VCaP (cell line): ENCODE measurements at regions not wholly inside any gene's neighbourhood (a gene's known extent, or its start where the extent isn't known, plus 50 kb on each side); places are given as distances from the start of the nearest gene placed in this dataset.

ENCODE experiments used
- H3K27ac ChIP-seq: fragments of 450-650 bp; 2 replicates; pipeline ENCODE4 v1.5.1; 2017
- TF ChIP-seq, protein P1 (sequence below): fragments of 450-650 bp; conservative IDR thresholded peaks from 2 replicates; pipeline ENCODE4 v1.5.1; 2017; ENCODE audit warnings: mild to moderate bottlenecking, moderate library complexity

DNA sequence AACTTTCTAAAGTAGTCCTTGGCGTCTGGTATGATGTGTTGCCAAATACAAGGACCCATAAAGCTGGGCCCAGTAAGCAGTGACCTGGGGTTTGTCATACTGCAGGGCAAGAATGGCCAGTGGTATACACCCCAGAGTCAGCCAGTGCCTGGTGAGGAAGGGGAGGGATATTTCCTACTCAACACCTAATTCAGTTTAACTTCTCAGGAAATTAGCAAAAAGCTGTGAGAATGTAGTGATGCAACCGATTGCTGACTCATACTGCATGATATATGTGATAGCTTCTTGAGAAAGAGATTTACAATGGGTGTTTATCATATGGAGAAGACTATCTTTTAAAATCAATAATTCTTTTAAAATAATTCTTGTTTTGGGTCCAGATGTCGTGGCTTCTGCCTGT lies 889.3 kb upstream of the CELF2 start:
- TF ChIP-seq, protein P1, sequence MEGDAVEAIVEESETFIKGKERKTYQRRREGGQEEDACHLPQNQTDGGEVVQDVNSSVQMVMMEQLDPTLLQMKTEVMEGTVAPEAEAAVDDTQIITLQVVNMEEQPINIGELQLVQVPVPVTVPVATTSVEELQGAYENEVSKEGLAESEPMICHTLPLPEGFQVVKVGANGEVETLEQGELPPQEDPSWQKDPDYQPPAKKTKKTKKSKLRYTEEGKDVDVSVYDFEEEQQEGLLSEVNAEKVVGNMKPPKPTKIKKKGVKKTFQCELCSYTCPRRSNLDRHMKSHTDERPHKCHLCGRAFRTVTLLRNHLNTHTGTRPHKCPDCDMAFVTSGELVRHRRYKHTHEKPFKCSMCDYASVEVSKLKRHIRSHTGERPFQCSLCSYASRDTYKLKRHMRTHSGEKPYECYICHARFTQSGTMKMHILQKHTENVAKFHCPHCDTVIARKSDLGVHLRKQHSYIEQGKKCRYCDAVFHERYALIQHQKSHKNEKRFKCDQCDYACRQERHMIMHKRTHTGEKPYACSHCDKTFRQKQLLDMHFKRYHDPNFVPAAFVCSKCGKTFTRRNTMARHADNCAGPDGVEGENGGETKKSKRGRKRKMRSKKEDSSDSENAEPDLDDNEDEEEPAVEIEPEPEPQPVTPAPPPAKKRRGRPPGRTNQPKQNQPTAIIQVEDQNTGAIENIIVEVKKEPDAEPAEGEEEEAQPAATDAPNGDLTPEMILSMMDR, result no peak
- H3K27ac ChIP-seq, result no peak overlapping the region

DNA sequence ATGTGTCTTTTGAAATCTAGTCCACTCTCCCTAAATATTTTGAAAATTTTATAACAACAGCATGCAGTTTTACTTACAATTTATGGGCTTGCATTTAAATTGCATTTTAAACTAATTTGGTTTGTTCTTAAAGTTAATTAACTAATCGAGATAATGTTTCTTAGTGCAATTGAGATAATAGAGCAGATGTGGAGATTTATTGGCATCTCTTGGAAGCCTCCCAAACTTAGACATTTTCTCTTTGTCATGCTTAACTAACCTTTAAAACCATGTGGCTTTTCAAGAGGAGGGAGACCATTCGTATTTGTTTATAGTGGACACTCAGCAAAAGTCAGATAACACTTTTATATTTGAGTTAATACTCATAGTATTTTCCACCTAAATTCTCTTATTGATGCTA lies 887.0 kb upstream of the CELF2 start:
- TF ChIP-seq, protein P1, result no peak

DNA sequence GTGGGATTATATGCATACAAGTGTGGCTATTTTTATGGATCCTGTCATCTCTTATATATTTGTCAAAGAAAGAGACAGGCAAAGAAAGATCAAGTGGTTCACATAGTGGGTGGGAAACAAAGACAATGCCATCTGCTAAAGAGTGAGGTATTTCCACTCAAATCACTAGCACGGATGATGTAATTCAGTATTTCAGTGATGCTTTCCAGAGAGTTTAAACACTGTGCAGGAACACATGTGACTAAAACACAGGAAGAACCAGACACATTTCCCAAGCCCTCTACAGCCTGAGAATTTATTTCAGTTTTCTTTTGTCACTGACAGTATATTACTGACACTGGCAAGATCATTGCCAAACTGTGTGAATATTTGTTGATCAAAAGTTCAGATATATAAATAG lies 885.7 kb upstream of the CELF2 start:
- no peak overlapping the region for H3K27ac ChIP-seq
- TF ChIP-seq, protein P1, result no peak

More for the DNA sequence above, 887.0 kb upstream of the CELF2 start:
- no peak overlapping the region for H3K27ac ChIP-seq

DNA sequence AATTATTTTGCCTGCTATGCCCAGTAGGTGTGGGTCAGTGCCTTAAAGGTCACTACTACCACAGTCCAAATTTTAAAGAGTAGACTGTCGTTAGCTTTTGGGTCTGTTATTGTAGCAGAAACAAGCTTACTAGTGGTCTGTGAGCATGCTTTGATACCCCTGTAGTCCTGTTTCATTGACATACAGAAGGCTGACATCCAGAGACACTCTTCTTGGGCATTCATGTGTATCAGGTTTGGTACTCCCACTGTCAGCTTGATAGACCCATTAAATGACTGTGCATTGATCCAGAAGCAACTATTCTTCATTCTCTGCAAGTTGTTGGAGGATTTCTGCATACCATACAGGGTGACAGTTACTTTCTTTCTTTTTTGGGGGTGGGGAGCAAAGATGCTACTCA lies 884.4 kb upstream of the CELF2 start:
- no peak overlapping the region for H3K27ac ChIP-seq
- TF ChIP-seq, protein P1, result no peak

DNA sequence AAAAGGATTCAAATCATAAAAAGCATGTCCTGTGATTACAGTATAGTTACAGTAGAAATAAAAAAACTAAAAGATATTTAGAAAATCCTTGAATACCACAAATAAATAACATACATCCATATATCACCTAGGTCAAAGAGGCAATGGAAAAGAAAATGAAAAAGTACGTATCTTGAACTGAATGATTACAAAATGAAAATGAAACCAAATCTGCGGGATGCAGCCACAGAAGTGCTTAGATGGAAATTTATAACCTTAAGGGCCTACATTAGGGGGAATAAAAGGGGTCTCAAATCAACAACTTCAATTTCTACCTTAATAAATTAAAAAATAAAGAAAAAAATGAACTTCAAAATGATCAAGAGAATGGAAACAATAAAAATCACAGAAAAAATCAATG lies 879.0 kb upstream of the CELF2 start:
- no peak overlapping the region for H3K27ac ChIP-seq
- TF ChIP-seq, protein P1, result no peak

DNA sequence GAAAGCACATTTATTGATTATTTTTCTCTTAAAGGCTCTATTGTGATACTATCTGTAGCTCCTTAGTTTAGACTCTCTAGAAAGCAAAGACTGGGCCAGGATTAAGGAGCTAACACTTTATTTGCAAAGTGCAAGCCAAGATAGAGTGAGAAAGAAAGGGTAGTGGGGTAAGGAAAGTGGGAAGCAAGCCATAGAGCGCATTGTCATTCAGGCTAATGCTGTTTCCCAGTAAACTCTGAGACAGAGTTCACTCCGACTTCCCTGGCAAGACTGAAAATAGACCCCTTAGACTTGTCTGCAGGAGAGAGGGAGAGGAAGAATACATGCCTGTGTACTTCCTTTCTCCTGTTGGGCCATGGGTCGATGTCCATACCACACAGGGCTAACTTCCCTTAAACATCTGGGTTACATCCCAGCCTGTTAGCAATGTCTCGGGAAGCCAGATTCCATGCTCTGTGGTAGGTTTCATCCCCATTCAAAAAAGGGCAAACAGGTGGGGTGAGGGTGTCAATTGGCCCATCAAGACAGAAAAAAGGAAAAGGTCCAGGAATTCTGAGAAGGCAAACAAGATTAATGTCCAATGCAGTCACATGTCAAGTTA lies 875.8 kb upstream of the CELF2 start:
- TF ChIP-seq, protein P1, result no peak

DNA sequence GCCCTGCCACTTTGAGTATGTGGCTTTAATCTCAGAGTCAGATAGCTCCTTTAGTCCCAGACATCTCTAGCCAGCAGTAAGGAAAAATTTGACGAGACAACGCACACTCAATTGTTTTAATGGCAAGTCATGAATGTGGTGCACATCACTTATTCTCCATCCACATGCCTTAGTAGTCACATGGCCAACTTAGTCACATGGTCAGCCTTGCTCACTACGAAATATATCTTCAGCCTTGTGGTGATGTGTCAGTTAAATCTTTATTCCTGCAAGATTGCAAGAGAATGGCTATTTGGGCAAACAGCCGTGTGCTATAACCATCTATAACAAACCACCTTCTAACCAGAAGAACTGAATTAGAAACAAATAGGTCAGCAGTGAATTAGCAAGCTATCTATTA lies 871.1 kb upstream of the CELF2 start:
- TF ChIP-seq, protein P1, result no peak
- H3K27ac ChIP-seq, result no peak overlapping the region

More for the DNA sequence above, 875.8 kb upstream of the CELF2 start:
- no peak overlapping the region for H3K27ac ChIP-seq
